Stimulated activated CD4-positive, alpha-beta T cell treated with anti-CD3 and anti-CD28 coated beads, TNF-alpha, amount 100 ng/mL, for 1 hour (primary cell): ENCODE measurements at regions not wholly inside any gene's neighbourhood (a gene's known extent, or its start where the extent isn't known, plus 50 kb on each side); places are given as distances from the start of the nearest gene placed in this dataset.
"Not testable (repeated sequence)": the region's sequence is repeated elsewhere in the genome, so short reads cannot be mapped to it uniquely, and the experiment has no call there.

Source experiments
- DNase-seq, 3 donors: peaks; one replicate each; pipeline ENCODE4 v3.0.0-alpha.2; 2020; ENCODE audit warnings: low read depth in 3 of 3, low spot score in 1 of 3

DNA sequence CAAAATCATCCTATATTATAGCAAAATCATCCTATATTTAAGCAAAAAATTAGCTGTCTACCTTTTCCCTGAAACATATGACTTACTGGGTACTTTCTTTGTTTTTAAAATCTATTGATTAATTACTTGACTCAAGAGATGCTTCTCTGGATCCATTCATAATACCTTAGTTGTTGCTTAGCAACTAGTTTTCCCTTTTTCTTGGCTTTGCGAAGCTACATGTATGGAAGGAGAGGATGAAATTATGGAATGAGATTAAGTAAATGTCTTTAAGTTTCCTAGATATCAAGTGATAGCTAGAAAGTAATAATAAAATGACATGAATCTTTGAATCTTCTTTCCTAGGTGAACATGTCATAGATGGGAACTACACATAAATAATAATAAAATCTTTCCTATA lies 1033.2 kb upstream of the FAM98A start:
- no peak for DNase-seq

DNA sequence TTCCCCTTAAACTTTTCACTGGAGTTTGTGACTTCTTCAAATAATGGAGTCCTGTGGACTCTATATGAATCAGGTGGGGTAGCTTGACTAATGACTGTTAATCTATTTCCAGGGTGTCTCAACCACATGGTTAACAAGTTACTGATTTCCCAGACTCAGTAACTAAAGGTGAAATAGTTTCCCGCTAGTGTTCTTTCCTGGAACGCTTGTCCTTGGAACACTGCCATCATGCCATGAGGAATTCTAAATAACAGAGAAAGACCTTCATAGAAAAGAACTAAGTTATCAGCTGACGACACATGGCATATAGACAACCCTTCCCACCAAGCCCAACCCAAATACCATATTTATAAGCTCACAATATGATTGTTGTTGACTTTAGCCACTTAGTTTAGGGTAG lies 1027.9 kb upstream of the FAM98A start:
- DNase-seq: no peak

DNA sequence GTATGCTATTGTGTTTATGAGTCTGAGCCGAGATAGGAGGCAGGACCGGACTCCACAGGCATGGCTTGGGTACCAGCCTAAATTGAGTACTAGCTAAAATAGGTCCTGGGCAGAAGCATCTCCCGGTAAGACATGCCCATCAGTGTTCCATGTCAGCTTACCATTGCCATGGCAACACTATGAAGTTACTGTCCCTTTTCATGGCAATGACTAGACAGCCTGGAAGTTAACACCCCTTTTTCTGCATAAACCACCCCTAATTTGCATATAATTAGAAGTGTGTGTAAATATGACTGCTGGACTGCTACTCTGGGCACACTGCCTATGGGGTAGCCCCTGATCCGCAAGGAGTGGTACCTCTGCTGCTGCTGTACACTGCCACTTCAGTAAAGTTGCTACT lies 1005.1 kb upstream of the FAM98A start:
- DNase-seq: no peak

DNA sequence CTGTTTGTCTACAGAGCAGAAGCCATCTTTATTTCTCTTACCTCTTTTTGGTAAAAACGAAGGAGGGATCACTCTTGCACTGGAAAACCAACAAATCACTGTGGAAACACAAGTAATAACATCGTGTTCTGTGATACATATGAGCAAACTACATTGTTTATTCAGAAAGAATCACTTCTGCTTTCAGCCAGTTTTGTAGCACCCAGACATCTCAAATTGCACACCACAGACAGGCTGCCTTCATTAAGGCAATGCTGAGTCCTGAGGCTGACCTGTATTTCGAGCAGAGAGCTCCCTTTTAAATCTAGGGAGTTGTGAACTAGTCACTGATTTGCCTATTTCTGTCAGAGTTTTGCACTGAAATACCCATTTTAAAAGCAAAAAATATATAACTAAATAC lies 1003.2 kb upstream of the FAM98A start:
- no peak for DNase-seq

DNA sequence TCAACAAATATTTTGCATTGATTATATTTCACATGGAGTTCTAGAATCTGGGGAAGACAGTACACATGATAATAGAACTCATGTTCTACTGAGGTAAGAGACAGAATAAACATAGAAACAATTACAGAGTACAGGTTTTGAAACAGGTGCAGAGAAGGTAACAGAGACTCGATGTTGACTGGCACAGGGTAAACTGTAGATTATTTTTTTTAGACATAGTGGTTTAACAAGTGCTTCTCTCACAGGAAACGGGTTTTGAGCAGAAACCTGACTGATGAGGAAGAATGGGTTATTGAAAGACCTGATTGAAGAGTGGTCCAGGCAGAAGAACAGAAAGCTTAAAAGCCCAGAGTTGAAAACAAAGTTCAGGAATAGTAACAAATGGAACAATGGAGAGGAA lies 1002.5 kb upstream of the FAM98A start:
- no peak for DNase-seq

DNA sequence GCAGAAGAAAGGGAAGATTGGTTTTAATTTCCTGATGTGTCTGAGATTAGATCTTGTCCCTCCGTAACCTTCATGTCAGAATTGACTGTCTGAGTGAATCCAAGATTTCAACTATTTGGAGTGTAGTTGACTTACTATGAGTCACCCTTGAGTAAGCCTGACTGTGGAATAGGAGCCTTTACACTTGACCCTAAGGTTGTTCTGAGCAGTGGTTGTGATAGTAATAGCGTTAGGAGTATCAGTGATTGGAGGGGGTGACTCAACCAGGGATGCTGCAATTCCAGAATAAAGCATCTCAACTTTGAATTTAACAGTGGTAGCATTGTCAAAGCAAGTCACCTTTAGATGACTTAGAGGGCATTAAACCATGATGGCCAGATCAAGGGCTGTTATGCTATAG lies 979.5 kb upstream of the FAM98A start:
- DNase-seq: no peak

DNA sequence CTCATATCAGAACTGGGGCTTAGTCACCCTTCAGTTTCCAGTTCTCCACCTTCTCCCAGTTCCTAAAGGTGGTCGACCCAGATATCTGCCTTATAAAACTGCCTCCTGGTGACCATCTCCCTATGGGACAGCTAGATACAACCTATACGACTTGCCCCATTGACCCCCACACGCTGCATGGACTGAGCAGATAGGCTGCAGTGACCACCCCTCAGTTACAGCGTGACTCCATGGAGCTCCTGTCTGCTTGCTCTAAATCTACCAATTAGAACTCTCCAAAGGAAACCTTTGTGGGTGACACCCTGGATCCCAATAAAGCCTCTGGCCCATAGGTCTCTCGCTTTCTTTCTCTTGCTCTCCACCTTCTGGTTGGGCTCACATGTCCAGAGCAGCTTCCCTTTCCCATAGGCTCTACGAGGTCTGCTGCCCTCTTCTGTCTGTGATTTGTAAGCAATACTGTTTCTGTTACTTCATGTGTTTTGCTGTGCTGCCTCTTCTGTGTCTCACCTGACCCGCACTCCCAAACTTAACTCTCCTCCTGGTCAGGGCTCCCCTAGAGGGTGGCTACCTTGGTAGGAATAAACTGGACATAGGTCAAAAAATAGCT lies 971.3 kb upstream of the FAM98A start:
- DNase-seq: no peak

DNA sequence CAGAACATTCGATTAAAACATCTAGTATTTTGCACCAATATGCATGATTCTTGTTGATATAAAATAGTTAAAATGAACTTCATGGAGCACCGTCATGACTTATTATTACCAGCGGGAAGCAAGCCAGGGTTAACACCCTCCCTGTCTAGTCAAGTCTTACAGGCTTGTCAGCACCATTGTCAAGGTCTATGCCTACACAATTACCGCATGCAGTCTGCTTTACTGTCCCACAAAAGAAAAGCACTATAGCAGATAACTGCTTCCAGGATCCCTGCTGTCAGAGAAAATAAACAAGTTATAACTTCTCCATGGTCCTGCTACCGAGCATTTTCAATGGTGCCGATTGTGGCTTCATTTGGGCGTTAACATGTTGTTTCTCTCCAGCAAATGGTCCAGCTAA lies 968.0 kb upstream of the FAM98A start:
- DNase-seq: no peak

DNA sequence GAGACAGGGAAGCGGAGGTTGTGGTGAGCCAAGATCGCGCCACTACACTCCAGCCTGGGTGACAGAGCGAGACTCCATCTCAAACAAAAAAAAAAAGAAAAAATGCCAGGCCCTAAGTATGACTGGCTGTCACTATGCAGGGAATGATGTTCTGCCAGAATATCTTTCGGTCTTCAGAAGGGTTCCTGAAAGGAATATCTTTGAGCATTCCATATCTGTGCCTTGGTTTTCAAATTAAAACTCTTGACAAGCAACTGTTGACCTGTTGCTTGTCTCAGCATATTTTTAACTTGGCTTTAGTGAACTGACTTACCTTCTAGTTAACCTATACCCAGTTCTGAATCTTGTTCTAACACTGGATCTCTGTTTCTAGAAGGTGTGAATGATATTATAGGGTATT lies 953.2 kb upstream of the FAM98A start:
- no peak for DNase-seq

DNA sequence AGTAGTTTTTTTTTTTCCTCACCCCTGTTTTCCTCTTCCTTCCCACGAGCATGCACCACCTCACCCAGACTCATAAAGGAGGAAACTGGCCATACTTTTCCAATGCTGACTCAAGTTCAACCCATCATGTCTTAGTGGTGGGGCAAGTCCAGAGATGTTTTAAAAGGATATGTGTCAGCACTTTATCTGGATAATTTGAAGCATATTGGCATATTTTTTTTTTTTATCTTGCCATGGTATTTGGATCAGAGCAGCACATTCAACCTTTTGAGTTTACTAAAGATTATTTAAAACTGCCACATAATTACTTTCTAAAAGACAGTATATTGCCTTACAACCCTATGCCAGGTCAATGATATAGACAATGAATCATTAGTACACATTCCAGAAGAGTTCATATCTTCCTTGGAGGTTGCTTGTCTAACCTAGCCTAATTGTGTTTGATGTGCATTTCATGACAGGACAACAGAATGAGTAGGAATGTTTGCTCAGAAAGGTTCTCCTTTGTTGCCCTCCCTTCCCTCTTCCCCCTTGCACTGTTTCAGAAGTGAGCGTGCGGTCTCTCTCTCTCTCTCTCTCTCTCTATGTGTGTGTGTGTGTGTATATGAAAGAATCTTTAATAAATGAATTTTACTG lies 950.7 kb upstream of the FAM98A start:
- DNase-seq: no peak

DNA sequence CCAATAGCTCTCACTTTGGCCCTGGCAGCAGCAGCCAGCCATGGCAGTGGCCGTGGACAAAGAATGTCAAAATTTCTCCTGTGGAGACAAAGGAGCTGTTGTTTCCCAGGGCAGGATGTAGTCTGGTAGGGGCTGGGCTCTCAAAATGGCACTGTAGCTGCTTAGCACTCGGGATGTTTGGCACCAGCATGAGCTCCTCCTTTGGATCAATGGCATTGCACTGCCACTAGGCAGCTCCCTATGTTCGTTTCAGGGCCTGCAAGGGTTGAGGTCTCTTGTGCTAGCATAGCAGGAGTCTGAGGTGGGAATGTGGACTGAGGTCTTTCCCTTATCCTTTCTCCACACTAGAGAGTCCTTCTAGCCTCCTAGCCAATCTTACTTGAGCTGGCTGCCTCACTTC lies 948.8 kb upstream of the FAM98A start:
- DNase-seq: no peak

DNA sequence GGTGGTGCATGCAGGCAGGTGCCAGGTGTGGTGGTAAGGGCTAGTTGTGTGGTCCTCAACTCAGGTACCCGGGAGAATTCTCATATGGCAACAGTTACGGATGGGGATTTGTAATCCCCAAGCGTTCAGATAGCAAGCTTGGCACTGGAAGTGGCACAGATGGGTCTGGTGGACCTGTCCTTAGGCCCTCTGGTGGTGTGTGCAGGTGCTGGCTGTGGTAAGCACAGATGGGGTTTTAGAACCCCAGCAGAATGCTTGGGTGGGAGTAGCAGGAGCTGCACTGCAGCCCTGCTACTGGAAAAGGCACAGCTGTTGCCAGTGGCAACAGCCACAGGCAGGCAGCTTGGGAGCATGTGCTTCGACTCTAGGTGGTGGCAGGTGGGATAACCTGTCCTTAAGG lies 948.2 kb upstream of the FAM98A start:
- no peak for DNase-seq

DNA sequence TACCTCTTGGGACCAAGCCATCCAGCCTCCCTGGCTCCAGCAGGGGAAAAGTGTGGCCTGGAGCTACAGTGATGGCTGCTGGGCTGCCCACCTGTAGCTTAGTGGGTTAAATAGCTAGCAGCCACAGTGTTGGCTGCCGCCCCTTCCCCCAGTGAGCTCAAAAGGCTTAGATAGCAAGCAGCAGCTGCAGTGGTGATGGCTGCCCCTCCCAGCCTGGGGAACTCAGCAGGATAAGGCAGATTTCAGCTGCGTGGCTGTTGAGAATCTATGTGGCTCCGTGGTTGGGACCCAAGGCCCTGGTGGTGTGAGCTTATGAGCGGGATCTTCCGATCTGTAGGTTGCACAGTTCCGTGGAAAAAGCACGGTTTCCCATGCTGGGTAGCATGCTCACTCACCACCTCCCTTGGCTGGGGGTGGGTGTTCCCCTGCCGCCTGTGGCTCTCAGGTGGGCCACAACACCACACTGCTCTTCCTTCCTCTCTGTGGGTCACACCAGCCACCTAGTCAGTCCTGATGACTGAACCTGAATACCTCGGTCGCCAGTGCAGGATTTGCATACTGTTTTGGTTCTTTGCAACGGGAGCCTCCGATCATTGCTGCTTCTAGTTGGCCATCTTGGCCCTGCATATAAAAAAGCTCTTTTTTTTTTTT lies 946.5 kb upstream of the FAM98A start:
- DNase-seq: no peak

DNA sequence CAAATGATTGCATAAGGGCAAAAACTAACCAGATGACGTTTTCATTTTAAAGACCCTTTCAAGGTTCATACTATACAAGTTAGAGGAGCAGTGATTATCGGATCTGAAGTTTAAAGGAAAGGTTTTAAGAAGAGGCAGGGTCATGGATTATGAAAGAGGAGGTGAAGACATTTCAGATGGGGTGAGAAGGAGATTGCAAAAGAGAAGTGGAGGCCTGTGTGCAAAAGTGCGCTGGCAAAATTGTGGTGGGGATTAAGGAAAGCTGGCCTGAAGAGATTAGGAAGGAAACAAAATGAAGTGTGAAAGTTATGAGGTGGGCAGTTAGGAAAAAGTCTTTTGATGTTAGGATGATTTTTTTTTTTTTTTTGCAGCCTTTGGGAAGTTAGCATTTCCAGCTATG lies 935.7 kb upstream of the FAM98A start:
- no peak for DNase-seq

DNA sequence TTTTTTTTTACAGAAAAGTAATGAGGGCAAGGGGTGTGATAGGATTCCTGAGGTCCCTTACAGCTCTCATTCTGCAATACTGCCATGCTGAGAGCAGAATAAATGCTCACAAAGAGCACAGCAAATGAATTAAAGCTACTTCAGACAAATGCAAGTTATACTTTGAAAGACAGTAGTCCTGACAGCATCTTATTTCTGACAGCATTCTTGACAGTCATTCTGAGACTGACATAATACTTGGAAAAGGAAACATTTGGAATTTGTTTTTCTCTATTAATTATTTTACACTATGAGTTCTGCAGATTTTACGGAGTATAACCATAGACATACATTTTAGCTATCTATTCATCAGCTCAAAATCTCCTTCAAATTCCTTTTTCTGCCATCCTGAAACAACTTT lies 935.2 kb upstream of the FAM98A start:
- no peak for DNase-seq

DNA sequence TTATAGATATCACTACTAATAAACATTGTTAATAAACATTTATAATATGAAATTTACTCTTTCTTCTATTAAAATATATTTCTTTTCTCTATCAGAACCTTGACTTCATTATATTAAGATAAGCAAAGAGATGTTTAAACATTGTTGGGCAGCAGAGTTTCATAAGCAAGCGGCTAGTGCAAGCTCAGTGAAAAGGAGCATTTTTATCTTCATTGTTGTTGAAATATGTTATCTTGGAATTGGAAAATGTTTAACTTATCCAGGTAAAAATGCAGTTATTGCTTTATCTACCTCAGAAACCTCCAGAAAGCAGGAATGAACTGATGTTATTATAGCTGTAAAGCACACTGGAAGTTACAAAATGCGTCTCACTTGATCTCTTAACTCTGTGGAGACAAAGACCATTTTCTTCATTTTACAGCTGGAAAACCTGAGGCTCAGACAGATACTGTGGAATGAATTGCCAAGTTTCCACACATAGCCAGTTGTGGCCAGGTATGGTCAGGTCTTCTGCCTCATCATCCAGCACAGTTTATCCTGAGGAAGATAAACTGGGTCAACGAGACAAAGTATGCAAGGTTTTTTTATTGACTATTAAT lies 934.6 kb upstream of the FAM98A start:
- no peak for DNase-seq

DNA sequence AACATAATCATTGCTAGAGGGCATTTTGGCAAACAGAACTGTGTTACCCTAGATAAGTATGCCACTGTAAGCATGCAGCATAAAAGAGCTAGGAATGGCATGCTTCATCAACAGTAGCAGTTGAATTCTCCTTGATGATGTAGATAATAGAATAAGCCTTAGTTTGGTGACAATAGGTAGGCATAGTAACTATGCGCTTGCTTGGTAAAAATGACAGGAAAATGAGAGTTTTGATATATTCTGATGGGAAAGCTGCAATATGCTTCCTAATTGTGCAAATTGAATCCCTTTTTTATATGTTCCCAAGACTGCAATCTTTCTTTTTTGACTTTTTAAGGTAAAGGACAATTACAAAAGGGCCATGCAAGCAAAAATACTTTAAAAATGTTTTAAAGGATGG lies 930.9 kb upstream of the FAM98A start:
- DNase-seq: no peak

DNA sequence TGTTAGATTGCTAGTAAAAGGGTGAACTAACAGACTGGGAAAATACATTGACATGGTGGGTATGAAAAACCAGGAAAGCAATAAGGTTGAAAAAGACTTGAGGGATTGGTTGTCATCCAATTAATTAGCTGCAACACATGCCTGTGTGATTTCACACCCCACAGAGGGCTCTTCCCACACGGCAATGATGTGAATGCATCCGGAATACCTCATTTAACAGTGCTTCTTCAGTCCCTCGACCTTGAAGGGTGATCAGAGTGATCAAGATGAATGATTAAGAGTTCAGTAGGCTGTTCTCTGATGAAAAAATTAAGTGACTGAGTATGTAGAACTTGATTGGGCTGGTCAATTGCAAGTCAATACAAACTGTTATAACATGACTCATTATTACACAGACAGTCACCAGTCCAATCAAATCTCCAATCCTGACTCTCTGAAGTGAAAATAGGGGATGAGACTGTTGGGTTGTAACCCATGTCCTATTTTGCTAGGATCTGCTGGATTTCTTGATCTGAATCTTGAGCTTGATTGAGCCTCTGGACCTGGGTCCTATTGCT lies 924.9 kb upstream of the FAM98A start:
- DNase-seq: no peak

DNA sequence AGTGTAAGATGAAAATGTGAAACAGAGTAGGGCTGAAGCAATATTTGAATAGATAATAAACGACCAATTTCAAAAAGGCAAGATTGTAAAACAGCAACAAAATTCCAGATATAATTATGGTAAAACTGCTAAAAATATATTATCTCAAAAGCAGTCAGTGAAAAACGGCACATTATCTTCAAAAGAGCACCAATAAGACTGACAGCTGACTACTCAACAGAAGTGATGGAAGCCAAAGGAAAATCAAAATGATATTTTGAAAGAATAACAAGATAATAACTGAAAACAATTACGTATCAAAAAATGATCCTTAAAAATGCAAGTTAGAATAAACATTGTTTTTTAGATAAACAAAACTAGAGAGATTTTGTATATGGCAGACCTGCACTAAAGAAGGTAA lies 920.6 kb upstream of the FAM98A start:
- no peak for DNase-seq

DNA sequence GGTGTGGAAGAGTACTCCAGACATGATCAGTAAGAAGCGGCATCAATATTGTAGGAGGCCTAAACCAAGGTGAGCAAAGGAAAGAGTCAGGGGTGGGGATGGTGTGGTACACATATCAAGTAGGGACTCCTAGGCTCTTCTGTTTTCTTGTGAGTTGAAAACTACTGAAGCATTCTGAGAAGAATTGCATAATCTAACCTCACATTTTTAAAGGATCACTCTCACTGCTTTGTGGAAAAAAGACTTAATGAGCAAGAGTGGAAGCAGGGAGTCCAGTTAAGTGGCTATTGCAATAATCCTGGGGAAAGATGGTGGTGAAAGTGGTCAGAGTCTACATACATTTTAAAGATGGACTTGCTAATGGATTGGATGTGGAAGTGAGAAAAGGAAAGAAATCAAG lies 899.5 kb upstream of the FAM98A start:
- DNase-seq: no peak

DNA sequence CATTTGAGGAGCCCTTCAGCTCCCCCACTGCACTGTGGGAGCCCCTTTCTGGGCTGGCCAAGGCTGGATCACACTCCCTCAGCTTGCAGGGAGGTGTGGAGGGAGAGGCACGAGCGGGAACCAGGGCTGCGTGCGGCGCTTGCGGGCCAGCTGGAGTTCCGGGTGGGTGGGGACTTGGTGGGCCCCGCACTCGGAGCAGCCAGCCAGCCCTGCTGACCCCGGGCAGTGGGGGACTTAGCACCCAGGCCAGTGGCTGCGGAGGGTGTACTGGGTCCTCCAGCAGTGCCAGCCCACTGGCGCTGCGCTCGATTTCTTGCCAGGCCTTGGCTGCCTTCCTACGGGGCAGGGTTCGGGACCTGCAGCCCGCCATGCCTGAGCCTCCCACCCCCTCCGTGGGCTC lies 895.1 kb upstream of the FAM98A start:
- not testable (repeated sequence) for DNase-seq
